GM21576 (cell line): ENCODE measurements at regions not wholly inside any gene's neighbourhood (a gene's known extent, or its start where the extent isn't known, plus 50 kb on each side); places are given as distances from the start of the nearest gene placed in this dataset.

Experiments
- ATAC-seq: cut with Tn5 transposase; IDR thresholded peaks from one replicate; pipeline ENCODE4 v1.9.1; 2021; ENCODE audit warnings: mild to moderate bottlenecking, moderate library complexity; ENCODE audit not compliant: unreplicated experiment

DNA sequence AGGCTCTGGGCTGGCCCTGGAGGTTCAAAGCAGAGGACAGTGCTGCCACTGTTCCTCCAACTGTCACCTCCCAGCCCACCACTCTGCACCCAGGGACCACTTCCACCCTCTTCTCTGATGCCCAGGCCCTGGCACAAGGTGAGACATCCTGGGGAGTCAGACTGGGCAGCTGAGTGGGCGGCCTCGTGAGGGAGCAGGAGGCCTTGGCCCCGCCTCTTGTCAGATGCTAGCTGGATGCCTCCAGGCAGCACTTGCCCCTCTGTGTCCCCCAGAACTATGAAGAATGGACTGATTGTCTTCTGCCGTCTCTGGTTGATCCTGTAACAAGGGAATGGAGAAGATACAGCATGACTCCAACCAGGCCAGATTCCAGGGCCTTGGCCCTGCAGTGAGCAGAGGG, 191.0 kb upstream of the LINGO1 start:
- no peak for ATAC-seq

DNA sequence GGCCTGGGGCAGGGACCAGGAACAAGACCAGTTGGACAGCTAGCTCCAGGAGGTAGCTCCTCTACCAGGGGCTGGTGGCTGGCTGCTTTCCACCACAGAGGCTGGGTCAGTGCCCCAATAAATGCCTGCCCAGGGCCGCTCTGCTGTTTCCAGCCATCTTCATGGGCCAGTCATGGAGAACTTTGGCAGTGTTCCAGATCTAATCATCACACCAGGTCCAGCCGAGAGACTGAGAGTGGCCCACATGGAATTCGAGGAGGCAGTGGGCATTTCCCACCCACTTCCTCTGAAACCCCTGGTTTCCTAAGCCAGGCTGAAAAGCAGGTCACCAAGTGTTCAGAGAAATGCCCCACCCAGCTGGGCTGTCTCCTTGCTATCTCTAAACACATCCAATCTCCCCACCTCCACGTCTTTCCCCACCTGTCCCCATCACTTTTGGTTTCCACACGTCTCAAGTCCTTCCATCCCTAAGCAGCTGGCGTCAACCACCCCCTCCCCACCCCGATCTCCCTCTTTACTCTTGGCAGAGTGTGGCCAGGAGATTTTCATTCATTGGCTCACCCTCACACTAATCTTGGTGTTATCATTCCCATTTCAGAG, 190.0 kb upstream of the LINGO1 start:
- ATAC-seq, result no peak

DNA sequence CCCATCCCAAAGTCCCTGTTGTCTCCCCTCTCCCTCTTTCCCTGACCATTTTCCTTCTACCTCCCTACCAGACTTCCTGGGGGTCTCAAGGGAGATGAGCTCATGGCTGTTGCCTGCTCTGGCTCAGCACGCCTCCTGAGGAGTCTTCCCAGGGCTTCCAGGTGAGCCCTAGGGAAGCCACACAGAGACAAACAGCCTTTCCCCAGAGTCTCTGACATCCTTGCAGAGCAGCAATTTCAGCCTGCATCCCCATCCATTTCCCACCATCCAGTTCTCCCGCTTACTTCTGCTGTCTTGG, 189.2 kb upstream of the LINGO1 start:
- no peak for ATAC-seq

DNA sequence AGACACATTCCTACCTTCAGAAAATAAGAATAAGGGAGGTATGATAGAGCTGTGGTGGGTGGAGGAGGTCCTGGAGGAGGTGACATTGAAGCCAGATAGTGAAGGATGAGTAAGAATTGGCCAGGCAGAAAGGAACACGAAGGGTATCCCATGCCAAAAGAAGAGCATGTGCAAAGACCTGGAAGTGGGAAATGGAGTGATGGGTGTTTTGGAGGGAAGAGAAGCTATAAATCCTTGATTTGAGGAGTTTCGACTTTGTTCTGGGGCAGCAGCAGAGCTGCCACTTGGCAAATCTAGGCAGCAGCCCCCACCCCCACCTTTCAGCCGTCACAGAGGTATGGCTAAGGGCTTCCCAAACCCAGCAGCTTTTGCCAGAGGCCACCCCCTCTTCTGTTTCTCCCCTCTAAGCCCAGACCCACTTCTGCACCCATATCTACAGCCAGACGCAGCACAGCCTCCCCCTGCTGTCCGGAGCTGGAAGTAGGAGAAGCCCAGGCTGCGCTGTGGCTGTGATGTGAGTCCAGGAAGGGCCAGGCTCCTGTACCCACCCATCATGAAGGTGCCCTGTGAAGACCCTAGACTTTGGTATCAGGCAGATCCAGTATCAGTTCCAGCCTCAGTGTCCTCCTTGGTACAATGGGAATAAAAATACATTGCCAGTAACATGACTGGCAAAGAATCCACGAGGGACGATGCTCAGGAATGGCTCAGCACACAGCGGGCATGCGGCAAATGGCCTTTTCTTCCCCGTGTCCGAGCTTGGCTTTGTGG, 188.7 kb upstream of the LINGO1 start:
- ATAC-seq, result no peak

DNA sequence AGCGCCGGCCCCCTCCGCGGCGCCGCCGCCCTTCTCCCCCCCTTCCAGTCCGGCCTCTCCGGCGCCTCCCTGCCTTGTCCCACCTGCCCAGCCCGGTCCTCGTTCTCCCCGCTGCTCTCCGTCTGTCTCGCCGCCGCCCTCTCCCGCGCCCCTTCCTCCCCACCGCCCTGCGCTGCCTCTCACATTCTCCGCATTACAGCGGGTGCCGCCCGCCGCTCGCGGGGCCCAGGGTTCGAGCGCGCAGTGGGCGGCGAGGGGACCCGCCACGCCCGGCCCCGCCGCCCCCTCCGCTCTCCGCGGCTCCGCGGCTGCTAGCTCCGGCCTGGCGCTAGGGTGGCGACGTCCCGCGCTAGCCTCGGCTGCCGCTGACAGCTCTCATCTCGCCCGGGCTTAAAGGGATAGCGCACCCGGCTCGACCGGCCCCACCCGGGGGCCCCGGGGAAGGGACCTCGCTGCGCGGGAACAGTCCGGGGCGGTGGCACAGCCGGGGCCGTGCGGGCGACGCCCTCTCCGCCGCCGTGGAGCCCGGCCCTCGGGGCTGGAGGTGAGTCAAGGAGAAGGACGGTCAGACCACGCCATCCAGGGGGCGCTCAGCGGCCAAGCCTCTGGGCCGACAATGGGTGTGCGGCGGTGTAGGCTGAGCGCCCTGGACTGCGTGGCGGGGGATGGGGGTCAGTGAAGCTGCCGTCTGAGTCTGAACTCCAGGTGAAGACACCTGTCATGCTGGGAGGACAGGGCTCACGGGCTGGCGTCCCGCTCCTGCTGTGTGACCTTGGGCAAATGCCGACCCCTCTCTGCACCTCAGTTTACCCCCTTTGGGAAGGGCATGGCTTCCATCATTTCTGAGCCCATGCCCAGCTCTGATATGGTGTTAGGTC, 187.4 kb upstream of the LINGO1 start:
- ATAC-seq, result no peak

DNA sequence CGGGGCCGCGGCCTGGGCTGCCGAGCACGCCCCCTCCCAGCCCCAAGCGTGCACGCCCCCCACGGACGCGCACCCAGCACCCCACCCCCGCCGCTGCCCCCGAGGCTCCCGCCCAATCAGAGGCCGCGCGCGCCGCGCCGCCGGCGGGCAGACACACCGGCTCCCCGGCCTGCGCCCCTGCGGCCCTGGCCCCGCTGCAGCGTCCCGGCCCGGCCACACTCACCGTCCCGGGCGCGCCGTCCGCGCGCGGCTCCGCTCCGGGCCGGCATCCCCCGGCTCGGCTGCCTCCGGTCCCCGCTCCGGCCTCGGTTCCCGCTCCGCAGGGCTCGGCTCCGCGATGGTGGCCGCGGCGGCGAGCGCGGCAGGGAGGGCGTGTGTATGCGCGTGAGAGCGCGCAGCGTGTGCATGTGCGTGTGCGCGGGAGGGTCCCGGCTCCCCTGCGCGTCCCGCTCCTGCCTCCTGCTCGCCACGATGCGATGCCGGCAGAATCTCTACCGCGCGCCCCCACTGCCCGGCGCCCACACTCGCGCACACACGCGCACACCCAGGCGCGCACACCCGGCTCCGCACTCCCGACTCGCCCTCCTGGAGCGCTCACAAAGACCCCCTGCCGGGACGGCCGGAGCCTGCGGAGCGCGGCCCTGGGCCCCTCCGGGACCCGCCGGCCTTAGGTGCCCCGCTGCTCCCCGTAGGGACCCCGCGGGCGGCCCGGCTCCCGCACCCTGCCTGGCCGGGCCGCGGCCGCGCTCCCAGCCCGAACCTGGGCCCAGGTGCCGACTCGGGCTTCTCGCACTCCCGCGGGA, 186.5 kb upstream of the LINGO1 start:
- no peak for ATAC-seq

DNA sequence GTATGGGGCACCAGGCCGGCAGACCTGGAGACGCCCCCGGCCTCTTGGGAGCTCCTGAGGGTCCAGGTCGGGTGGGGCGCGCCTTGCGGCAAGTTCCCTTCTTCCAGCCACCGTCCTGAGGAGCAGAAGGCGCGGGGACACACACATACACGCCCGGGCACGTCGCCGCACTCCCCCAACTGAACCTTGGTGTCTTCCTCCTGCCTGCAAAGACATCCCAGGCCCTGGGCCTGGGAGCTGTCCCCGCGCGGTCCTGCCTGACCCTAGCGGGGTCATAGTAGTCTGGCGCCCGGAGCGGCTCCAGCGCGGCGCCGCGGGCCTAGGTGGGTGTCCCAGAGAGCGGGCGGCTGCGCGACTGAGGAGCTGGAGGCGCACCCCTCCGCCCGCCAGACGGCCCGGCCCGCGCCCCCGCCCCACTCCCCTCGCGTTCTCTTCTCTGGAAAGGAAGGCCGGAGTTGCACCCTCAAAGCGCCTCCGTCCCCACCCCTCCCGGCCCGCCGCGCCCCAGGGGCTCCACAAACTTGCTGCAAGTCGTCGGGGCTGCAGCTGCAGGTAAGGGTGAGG, 185.9 kb upstream of the LINGO1 start:
- ATAC-seq, result no peak

DNA sequence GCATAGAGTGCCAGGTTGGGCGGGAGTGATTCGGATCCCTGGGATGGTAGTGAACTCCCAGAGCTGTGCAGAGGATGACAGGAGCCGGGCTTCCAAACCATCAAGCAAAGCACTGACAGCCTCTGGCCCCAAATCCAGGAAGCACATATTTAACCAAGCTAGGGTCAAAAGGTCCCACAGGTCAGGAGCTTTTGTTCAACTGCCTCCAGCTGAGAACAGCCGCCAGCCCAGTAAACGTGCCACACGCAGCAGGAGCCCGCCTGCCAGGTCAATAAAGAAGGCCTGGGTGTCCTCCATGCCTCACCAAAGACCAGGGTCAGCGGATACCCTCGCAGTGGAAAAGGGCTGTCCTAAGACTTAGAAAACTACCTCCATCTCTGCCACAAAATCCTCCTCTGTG, 184.7 kb upstream of the LINGO1 start:
- no peak for ATAC-seq

DNA sequence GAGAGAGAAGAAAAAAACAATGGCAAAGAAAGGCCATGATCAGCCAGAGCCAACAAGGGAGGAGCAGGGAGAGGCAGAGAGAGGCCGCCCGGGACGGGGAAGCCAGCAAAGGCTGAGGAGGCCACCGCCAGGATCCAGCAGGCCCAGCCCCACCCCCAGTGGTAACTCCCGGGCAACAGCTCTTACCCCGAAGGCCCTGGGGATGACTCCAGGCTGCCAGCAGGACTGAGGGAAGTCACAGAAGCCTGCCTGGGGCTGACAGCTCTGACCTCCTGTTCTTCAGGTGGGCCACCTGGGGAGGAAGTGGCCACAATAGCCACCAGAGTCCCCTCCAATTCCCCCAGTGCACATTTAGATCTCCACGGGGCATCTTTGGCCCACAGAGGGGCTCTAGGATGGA, 184.3 kb upstream of the LINGO1 start:
- ATAC-seq, result no peak

DNA sequence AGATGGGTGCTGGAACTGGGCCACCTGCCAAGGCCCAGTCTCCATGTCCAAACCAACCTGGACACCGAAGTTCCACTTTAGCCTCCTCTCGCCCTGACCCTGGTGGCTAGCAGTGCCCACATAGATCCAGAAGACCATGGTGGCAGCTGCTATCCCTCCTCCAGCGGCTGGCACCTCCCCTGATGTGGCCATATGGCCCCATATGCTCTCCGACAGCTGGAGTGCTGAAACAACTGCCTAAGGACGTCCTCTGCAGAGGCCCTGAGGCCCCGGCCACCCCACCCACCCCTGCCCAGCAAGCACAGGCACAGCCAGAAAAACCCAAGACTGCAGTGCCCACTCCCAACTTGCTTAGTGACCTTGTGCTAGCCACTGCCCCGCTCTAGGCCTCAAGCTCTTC, 182.3 kb upstream of the LINGO1 start:
- ATAC-seq, result no peak

DNA sequence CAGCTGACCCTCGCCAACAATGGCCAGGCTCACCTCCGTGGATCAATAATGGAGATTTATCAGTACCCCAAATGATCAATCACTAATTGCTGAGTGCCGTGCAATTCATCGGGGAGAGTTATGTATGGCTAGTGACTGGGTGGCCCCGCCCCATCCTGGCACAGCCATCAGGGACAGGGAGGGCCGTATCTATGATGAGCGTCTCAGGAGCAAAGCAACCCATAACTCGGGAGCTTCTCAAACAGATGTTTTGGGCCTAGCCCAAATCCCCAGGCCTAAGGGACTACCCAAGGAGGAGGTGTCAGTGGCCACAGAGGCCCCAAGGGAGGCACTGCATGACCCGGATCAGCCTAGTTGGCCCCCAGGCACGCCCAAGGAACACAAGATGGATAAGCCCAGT, 180.0 kb upstream of the LINGO1 start:
- ATAC-seq, result no peak

DNA sequence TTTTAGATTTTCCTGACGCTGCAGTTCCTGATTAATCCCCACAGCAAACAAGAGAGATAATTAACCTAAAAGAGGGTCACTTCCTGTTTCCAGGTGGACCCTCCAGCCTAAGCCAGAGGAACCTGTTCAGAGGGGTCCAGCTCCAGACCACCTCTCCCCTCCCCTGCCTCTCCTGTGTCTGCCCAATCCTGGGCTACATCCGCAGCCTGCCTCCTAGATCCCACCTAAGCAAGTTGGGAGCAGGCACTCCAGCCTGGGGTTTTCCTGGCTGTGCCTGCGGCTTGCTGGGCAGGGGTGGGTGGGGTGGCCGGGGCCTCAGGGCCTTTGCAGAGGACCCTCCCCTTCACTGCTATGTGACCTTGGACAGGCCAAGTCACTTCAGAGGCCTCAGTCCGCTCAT, 178.6 kb upstream of the LINGO1 start:
- ATAC-seq, result no peak

DNA sequence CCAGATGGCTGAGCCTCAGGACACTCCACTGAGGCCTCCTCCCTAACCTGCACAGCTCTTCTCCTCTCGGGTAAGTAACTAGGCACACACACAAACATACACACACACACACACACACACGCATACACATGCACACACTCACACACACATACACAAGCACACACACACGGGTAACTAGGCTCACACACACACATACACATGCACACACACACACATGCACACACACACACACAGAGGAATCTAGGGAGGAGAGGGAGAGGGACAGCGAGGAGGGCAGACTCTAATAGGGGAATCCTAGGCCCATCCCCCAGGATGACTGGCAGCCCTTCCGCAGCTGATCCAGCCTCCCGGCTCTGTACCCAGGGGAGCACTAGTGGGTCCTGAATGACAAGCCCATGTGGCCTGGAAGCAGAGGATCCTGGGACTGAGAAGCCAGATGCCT, 177.4 kb upstream of the LINGO1 start:
- ATAC-seq, result no peak

DNA sequence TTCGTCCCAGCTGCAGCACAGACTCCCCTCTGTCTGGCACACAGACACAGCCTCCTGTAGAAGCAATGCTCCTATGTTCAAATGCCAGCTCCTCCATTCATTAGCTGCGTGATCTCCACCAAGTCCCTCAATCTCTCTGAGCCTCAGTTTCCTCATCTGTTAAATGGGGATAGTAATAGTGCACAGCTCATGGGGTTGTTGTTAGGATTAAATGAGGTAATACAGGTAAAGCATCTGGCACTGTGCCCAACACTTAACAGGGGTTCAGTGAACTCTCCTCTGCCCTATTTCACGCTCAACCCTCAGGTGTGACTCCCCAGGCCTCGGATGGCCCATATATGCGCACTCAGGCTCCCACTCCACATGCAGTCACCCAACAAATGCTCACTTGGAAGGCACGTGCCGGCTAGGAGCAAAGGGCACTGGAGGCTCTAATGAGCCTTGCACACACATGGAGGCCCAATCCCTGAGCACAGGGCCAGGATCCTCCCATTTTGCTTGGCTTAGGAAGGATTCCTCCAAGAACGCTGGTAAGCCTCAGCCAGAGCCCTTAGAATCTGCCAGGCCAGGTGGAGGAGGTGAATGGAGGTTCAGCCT, 176.0 kb upstream of the LINGO1 start:
- no peak for ATAC-seq

DNA sequence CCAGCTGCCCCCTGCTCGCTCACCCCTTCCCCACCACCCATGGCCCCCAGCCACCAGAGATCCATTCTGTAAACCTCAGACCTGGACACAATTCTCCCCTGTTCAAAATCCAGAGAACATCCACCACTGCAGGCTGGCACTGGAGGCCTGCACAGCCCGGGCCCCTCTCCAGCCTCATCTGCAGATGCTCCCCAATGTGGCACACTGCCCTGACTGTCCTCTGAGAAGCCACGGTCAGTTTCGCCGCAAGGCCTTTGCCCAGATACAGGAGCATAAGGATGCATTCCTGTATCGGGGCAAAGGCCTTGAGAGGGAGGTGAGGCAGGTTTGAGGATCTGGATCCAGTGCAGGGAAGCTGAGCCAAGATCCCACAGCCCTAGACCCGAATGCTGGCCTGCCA, 175.4 kb upstream of the LINGO1 start:
- ATAC-seq, result no peak

DNA sequence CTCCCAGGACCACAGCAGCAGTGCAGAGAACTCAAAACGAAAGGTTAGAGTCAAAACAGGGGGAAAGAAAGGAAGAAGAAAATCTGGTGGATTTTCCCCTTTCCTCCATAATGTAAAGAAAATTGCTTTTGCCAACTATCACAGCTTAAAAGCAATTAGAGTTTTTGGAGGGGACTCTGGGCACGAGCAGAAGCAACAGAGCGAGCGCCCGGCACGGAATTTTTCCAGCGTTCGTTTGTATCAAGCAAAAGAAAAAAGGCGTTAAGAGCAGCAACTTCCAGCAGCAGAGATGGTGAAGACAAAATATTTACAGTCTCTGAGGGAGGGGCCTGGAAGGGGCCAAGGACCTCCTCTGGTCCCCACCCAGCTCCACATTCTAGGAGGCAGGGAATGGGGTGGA, 174.9 kb upstream of the LINGO1 start:
- ATAC-seq, result no peak

DNA sequence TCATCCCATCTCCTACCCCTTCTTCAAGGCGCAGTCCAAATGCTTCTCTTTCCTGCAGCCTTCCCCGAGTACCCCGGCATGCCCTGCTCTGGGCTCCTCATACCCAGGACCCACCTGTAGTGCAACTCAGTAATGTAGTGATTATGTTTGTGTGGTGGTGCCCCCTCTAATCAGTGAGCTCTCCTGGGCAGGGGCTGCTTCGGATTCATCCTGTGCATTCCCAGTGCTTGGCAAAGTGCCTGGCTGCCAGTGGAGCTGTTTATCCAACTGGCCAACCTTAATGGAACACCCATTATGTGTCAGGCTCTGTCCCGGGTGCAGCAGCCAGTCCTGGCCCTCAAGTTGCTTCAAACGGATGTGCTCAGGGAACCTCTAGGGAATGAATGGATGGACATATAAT, 174.4 kb upstream of the LINGO1 start:
- no peak for ATAC-seq

DNA sequence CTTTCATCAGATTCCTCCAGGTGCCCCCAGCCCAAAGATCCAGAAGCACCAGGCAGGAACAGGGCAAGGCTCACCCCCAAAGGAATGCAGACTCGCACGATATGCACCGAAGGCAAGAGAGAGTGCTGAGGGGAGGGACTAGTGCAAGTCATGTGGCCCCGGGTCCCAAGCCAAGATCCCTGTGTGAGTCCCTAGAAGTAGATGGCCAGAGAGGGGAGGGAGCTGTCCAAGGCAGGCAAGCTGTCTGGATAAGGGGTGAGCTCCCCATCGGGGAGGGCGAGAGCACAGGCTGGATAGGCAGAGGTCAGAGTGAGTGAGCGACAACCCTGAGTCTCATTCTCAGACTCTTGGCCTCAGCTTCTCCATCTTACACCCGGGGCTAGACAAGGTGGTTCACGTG, 171.5 kb upstream of the LINGO1 start:
- no peak for ATAC-seq

DNA sequence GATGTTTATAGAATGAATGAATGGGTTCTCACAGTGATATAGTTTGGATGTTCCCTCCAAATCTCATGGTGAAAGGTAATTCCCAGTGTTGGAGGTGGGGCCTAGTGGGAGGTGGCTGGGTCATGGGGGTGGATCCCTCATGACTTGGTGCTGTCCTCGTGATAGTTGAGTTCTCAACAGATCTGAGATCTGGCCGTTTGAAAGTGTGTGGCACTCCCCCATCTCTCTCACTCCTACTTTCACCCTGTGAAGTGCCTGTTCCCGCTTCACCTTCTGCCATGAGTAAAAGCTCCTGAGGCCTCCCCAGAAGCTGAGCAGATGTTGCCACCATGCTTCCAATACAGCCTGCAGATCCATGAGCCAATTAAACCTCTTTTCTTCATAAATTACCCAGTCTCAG, 170.8 kb upstream of the LINGO1 start:
- ATAC-seq, result no peak

DNA sequence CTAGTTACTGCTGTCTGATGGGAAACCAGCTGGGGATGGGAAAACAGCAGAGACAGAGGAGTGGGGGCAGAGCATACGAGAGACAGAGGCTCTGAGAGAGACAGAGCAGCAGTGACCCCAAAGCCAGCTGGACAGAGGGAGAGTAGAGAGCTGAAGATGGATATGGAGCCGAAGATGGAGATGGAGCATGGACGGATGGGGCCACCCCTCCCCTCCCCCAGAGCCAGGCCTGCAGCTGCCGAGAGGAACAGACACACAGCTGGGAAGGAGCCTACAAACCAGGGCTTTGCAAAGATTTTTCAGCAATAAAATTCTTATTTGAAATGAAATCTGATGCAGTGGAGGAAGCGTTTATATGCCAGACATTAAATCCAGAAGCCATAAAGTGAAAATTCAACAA, 167.6 kb upstream of the LINGO1 start:
- ATAC-seq, result no peak

DNA sequence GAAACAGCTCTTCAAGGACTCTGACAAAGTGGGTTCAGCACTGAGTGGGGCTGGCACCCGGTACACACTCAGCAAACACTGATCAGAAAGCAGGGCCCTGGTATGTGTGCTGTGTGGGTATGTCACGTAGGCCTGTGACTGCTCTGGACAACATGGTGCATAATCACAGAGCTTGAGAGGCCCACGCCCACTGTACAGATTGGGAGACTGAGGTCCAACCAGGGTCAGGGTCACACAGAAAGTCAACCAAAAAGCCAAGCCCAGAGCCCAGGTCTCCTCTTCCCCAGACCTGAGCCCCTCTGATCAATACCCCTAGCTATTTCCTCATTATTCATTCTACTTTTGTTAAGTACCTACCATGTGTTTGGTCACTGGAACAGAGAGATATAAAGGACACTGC, 166.1 kb upstream of the LINGO1 start:
- ATAC-seq, result no peak
